Peyer's patch (tissue), 4 donors: ENCODE measurements at regions not wholly inside any gene's neighbourhood (a gene's known extent, or its start where the extent isn't known, plus 50 kb on each side); places are given as distances from the start of the nearest gene placed in this dataset.

Experiments
- CTCF ChIP-seq, 6 experiments: fragments of 450-650 bp in 4 of 6; fragments of 200-600 bp in 2 of 6; sonication (generic) in 1 of 6; IDR thresholded peaks; one replicate each; pipeline ENCODE4 v1.5.1; 2017 to 2019; ENCODE audit warnings: antibody characterized with exemption in 6 of 6, mild to moderate bottlenecking in 3 of 6, moderate library complexity in 1 of 6
- POLR2A ChIP-seq, 2 donors: fragments of 450-650 bp; IDR thresholded peaks; one replicate each; pipeline ENCODE4 v1.5.1; 2017; ENCODE audit warnings: antibody characterized with exemption in 2 of 2, mild to moderate bottlenecking in 2 of 2, moderate library complexity in 2 of 2

- no peak for TF ChIP-seq CTCF (IDR thresholded peaks at IDR 0.05)
- no peak for TF ChIP-seq POLR2A (IDR thresholded peaks at IDR 0.05)
These were observed 62.9 kb downstream of the MID1IP1 start for GRCh38 chrX:38864165-38864564.
